Colonic mucosa (tissue), 4 donors: ENCODE measurements at regions not wholly inside any gene's neighbourhood (a gene's known extent, or its start where the extent isn't known, plus 50 kb on each side); places are given as distances from the start of the nearest gene placed in this dataset.

Experiments
- DNase-seq: peaks from one replicate; pipeline ENCODE4 v3.0.0-alpha.2; 2020
- H3K27ac ChIP-seq: fragments of 200-600 bp; one replicate; pipeline ENCODE4 v1.8.0; 2021
- H3K27me3 ChIP-seq: fragments of 200-600 bp; one replicate; pipeline ENCODE4 v1.8.0; 2021
- H3K36me3 ChIP-seq: fragments of 200-600 bp; one replicate; pipeline ENCODE4 v1.8.0; 2021
- H3K4me1 ChIP-seq: fragments of 200-600 bp; one replicate; pipeline ENCODE4 v1.8.0; 2021; ENCODE audit warnings: mild to moderate bottlenecking
- H3K4me3 ChIP-seq: fragments of 200-600 bp; one replicate; pipeline ENCODE4 v1.8.0; 2021
- H3K9ac ChIP-seq, 2 donors: one replicate each; pipeline ENCODE4 v1.7.0; 2013; ENCODE audit warnings: control low read depth in 2 of 2, low read depth in 2 of 2, low read length in 2 of 2
- H3K9me3 ChIP-seq: fragments of 200-600 bp; one replicate; pipeline ENCODE4 v1.8.0; 2021
- CTCF ChIP-seq: fragments of 200-600 bp; IDR thresholded peaks from one replicate; pipeline ENCODE4 v1.8.0; 2022; ENCODE audit warnings: antibody characterized with exemption, mild to moderate bottlenecking
- intact Hi-C: fragments of 100-400 bp; cut with DNase I; formaldehyde crosslinking; loops from one replicate; pipeline ENCODE4 v1.14.1; 2022
- donor health status: healthy.
- donor health status: DM: no; HTN: no; CAD: no.
- donor health status: DM: no; HTN: no; CAD: no.

GRCh38 chr10:78385599-78385998 is 351.9 kb downstream of the RPS24 start:
- Histone ChIP-seq H3K36me3 (no peaks in the 10 kb centered on the region), H3K4me1 (no peaks in the 10 kb centered on the region)
- TF ChIP-seq CTCF: no peak

GRCh38 chr10:78386509-78386908 is 352.8 kb downstream of the RPS24 start:
- H3K27me3 ChIP-seq: no peaks in the 10 kb centered on the region
- no peak for DNase-seq
- H3K4me3 ChIP-seq: no peak overlapping the region
- TF ChIP-seq CTCF: no peak
- H3K27ac ChIP-seq: no peak overlapping the region
- no peaks in the 10 kb centered on the region for H3K9me3 ChIP-seq
- H3K36me3 ChIP-seq: no peaks in the 10 kb centered on the region
- no peak overlapping the region for H3K9ac ChIP-seq
- intact Hi-C loops: no loop called here
- no peaks in the 10 kb centered on the region for H3K4me1 ChIP-seq

More at GRCh38 chr10:78385599-78385998, 351.9 kb downstream of the RPS24 start:
- DNase-seq: no peak
- Histone ChIP-seq H3K27ac (no peak overlapping the region), H3K9me3 (no peaks in the 10 kb centered on the region), H3K27me3 (no peaks in the 10 kb centered on the region), H3K4me3 (no peak overlapping the region), H3K9ac (no peak overlapping the region)
- intact Hi-C loops: no loop called here

- no peaks in the 10 kb centered on the region for H3K36me3 ChIP-seq
- H3K4me3 ChIP-seq: no peak overlapping the region
- H3K27me3 ChIP-seq: no peaks in the 10 kb centered on the region
- no peak for TF ChIP-seq CTCF
- intact Hi-C loops: no loop called here
- no peaks in the 10 kb centered on the region for H3K9me3 ChIP-seq
- DNase-seq: no peak
- H3K27ac ChIP-seq: no peak overlapping the region
- no peak overlapping the region for H3K9ac ChIP-seq
- no peaks in the 10 kb centered on the region for H3K4me1 ChIP-seq
These were observed 354.8 kb downstream of the RPS24 start for GRCh38 chr10:78388331-78389050.

GRCh38 chr10:78389419-78389818 is 355.8 kb downstream of the RPS24 start:
- Histone ChIP-seq H3K9ac (no peak overlapping the region), H3K27ac (no peak overlapping the region), H3K27me3 (no peaks in the 10 kb centered on the region), H3K4me1 (no peaks in the 10 kb centered on the region), H3K4me3 (no peak overlapping the region), H3K36me3 (no peaks in the 10 kb centered on the region), H3K9me3 (no peaks in the 10 kb centered on the region)
- TF ChIP-seq CTCF: no peak
- intact Hi-C loops: no loop called here
- DNase-seq: no peak

GRCh38 chr10:78390051-78390450 is 356.4 kb downstream of the RPS24 start:
- Histone ChIP-seq H3K9ac (no peak overlapping the region), H3K4me3 (no peak overlapping the region), H3K9me3 (no peaks in the 10 kb centered on the region), H3K4me1 (no peaks in the 10 kb centered on the region), H3K36me3 (no peaks in the 10 kb centered on the region), H3K27ac (no peak overlapping the region), H3K27me3 (no peaks in the 10 kb centered on the region)
- intact Hi-C loops: no loop called here
- TF ChIP-seq CTCF: no peak
- DNase-seq: no peak
